ENCODE measurements at regions not wholly inside any gene's neighbourhood (a gene's known extent, or its start where the extent isn't known, plus 50 kb on each side); places are given as distances from the start of the nearest gene placed in this dataset.

GRCh38 chr10:6850452-6850851, 270.4 kb upstream of the PRKCQ start:
- no peak for TF ChIP-seq CTCF (IDR thresholded peaks at IDR 0.05; ENCODE audit: insufficient read depth, low read depth, low read length, missing control alignments)
- no peak overlapping the region for H3K4me3 ChIP-seq (ENCODE audit: low read length)
- DNase-seq (ENCODE audit: low read depth), result no peak

GRCh38 chr10:6847561-6847960, 267.5 kb upstream of the PRKCQ start:
- TF ChIP-seq CTCF (IDR thresholded peaks at IDR 0.05; ENCODE audit: insufficient read depth, low read depth, low read length, missing control alignments), result no peak
- no peak overlapping the region for H3K4me3 ChIP-seq (ENCODE audit: low read length)
- no peak for DNase-seq (ENCODE audit: low read depth)

- no peak overlapping the region for H3K4me3 ChIP-seq (ENCODE audit: low read length)
- no peak for DNase-seq (ENCODE audit: low read depth)
- TF ChIP-seq CTCF (IDR thresholded peaks at IDR 0.05; ENCODE audit: insufficient read depth, low read depth, low read length, missing control alignments), result no peak
Observed at GRCh38 chr10:6843894-6844650, 264.0 kb upstream of the PRKCQ start.

GRCh38 chr10:6843481-6843881, 263.4 kb upstream of the PRKCQ start:
- DNase-seq (ENCODE audit: low read depth), result no peak
- no peak for TF ChIP-seq CTCF (IDR thresholded peaks at IDR 0.05; ENCODE audit: insufficient read depth, low read depth, low read length, missing control alignments)
- H3K4me3 ChIP-seq (ENCODE audit: low read length), result no peak overlapping the region

- TF ChIP-seq CTCF (IDR thresholded peaks at IDR 0.05; ENCODE audit: insufficient read depth, low read depth, low read length, missing control alignments), result no peak
- DNase-seq (ENCODE audit: low read depth), result no peak
- H3K4me3 ChIP-seq (ENCODE audit: low read length), result no peak overlapping the region
Observed at GRCh38 chr10:6842722-6843121, 262.6 kb upstream of the PRKCQ start.

- TF ChIP-seq CTCF (IDR thresholded peaks at IDR 0.05; ENCODE audit: insufficient read depth, low read depth, low read length, missing control alignments), result no peak
- no peak for DNase-seq (ENCODE audit: low read depth)
Observed at GRCh38 chr10:6841761-6842160, 261.7 kb upstream of the PRKCQ start.

GRCh38 chr10:6840766-6841165, 260.7 kb upstream of the PRKCQ start:
- no peak overlapping the region for H3K4me3 ChIP-seq (ENCODE audit: low read length)
- DNase-seq (ENCODE audit: low read depth), result peak; percentile 27
- no peak for TF ChIP-seq CTCF (IDR thresholded peaks at IDR 0.05; ENCODE audit: insufficient read depth, low read depth, low read length, missing control alignments)

More at GRCh38 chr10:6841761-6842160, 261.7 kb upstream of the PRKCQ start:
- no peak overlapping the region for H3K4me3 ChIP-seq (ENCODE audit: low read length)

Measured in epithelial cell of esophagus (primary cell).